ENCODE measurements at regions not wholly inside any gene's neighbourhood (a gene's known extent, or its start where the extent isn't known, plus 50 kb on each side); places are given as distances from the start of the nearest gene placed in this dataset.

DNA sequence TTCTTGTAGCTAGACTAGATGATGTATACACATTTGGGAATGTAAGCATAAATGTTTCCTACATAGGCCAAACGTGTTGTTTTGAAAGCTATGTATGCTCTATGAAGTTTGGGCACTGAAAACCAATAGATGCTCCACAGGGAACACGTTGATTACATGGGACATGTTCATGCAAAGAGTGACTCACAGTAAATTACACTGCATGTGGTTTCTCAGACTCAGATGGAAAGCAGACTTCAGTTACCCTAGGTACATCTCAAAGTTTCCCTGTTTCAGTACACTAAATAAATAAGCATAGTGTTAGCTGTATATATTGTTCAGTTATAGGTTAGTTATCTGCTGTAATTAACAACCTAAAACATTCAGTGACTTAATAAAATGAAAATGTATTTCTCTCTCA lies 301.9 kb upstream of the RUNX1 start:
- Histone ChIP-seq H3K36me3 (ENCODE audit: control insufficient read depth, insufficient read depth, low read length, severe bottlenecking) (no peaks in the 10 kb centered on the region), H3K9ac (ENCODE audit: low read length) (no peak overlapping the region), H3K9me3 (ENCODE audit: control insufficient read depth, low read length) (no peaks in the 10 kb centered on the region), H3K27me3 (replicated peaks; ENCODE audit: control insufficient read depth, insufficient read depth, low read length) (no peaks in the 10 kb centered on the region), H3K4me3 (ENCODE audit: low read length) (no peak overlapping the region), H3K4me1 (ENCODE audit: control insufficient read depth, insufficient read depth, low read length) (peaks cover 22% of the 10 kb centered on the region)
- DNase-seq (ENCODE audit: low read depth), result peak; percentile 51

DNA sequence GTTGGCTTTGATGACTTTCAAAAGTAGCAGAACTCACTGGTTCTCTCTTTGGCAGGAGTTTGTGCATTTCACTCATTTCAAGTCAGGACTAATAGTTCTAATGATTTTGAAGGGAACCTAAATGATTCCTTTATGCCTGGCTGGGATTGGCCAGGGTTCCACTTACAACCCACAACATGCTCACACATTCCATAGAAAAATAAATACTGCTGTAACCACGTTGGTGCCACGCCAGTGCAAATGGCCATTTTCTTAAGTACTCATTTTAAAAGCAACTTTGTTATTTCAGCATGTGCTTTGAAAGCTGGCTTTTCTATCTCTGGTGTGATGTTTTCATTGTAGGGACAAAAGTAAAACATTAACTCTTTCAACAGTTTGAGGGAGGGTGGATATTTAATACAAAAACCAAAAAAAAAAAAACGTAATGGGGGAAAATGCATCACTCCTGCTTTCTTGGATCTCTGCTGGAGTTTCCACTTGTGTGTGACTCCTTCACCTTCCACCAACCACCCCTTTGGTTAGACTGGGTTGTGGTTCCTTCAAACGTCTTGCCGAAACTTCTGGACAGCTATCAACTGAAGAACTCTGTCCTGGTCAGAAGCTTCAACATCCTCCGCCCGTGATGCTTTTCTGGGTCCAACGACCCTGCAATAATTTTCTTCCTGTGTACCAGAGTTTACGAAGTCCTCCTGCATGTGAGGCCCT lies 300.4 kb upstream of the RUNX1 start:
- no peaks in the 10 kb centered on the region for H3K9me3 ChIP-seq (ENCODE audit: control insufficient read depth, low read length)
- H3K27me3 ChIP-seq (replicated peaks; ENCODE audit: control insufficient read depth, insufficient read depth, low read length), result no peaks in the 10 kb centered on the region
- no peaks in the 10 kb centered on the region for H3K36me3 ChIP-seq (ENCODE audit: control insufficient read depth, insufficient read depth, low read length, severe bottlenecking)
- H3K4me3 ChIP-seq (ENCODE audit: low read length), result no peak overlapping the region
- peak; percentile 51 for DNase-seq (ENCODE audit: low read depth)
- no peak overlapping the region for H3K9ac ChIP-seq (ENCODE audit: low read length)
- peaks cover 22% of the 10 kb centered on the region for H3K4me1 ChIP-seq (ENCODE audit: control insufficient read depth, insufficient read depth, low read length)

DNA sequence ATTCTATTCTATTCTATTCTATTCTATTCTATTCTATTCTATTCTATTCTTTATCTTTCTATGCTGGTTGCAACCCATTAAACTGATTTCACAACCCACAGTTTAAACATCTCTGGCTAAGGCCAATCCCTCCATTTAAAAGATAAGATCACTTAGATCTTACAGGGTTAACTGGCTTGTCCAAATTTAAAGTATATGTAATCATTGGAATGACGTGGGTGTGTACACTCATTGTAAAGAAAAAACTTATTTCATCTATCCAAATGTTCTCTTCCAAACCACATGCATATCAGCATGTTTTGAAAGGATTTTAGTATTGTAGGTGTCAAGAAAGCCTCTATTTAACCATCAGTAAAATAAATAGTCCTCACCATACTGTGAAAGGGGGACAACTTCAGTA lies 299.6 kb upstream of the RUNX1 start:
- DNase-seq (ENCODE audit: low read depth), result no peak
- no peak overlapping the region for H3K4me3 ChIP-seq (ENCODE audit: low read length)
- H3K27me3 ChIP-seq (replicated peaks; ENCODE audit: control insufficient read depth, insufficient read depth, low read length), result no peaks in the 10 kb centered on the region
- H3K36me3 ChIP-seq (ENCODE audit: control insufficient read depth, insufficient read depth, low read length, severe bottlenecking), result no peaks in the 10 kb centered on the region
- peaks cover 22% of the 10 kb centered on the region for H3K4me1 ChIP-seq (ENCODE audit: control insufficient read depth, insufficient read depth, low read length)
- H3K9ac ChIP-seq (ENCODE audit: low read length), result no peak overlapping the region
- no peaks in the 10 kb centered on the region for H3K9me3 ChIP-seq (ENCODE audit: control insufficient read depth, low read length)

DNA sequence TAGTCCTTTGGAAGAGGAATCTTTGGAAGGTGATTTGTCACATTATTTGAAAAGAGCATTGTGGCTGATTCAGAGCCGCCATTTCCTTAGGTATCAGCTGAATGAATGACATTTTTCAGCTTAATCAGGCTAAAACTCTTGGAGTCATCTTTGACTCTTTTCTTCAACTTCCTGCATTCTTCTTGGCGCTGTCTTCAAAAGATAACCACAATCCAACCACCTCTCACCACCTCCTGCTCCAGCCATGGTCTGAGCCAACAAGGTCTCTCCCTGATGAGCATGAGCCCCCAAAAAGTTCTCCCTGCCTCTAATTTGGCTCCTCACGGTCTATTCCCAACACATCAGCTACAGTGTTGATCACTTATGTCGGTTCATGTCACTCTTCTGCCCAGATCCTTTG lies 297.6 kb upstream of the RUNX1 start:
- Histone ChIP-seq H3K4me3 (ENCODE audit: low read length) (no peak overlapping the region), H3K9ac (ENCODE audit: low read length) (no peak overlapping the region), H3K4me1 (ENCODE audit: control insufficient read depth, insufficient read depth, low read length) (peaks cover 7% of the 10 kb centered on the region), H3K27me3 (replicated peaks; ENCODE audit: control insufficient read depth, insufficient read depth, low read length) (no peaks in the 10 kb centered on the region), H3K9me3 (ENCODE audit: control insufficient read depth, low read length) (no peaks in the 10 kb centered on the region), H3K36me3 (ENCODE audit: control insufficient read depth, insufficient read depth, low read length, severe bottlenecking) (no peaks in the 10 kb centered on the region)
- no peak for DNase-seq (ENCODE audit: low read depth)

DNA sequence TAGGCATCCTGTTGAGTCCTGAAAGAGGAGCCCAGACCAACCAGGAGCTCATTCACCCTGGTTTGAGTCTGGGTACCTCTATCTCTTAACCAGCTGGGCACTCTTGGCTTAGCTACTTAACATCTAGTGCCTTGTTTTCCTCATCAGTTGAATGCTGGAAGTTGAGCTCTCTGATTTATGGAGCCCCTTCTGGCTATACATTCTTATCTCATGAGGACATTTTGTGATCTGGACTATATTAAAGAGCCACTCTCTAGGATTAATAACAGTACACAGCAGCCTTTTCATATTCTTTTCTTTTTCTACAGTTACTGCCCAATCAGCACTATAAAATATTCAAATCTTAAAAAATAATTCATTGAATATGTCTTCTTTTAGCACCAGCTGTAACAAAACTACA lies 296.9 kb upstream of the RUNX1 start:
- Histone ChIP-seq H3K4me3 (ENCODE audit: low read length) (no peak overlapping the region), H3K9me3 (ENCODE audit: control insufficient read depth, low read length) (no peaks in the 10 kb centered on the region), H3K9ac (ENCODE audit: low read length) (no peak overlapping the region), H3K4me1 (ENCODE audit: control insufficient read depth, insufficient read depth, low read length) (no peaks in the 10 kb centered on the region), H3K27me3 (replicated peaks; ENCODE audit: control insufficient read depth, insufficient read depth, low read length) (no peaks in the 10 kb centered on the region), H3K36me3 (ENCODE audit: control insufficient read depth, insufficient read depth, low read length, severe bottlenecking) (no peaks in the 10 kb centered on the region)
- no peak for DNase-seq (ENCODE audit: low read depth)

DNA sequence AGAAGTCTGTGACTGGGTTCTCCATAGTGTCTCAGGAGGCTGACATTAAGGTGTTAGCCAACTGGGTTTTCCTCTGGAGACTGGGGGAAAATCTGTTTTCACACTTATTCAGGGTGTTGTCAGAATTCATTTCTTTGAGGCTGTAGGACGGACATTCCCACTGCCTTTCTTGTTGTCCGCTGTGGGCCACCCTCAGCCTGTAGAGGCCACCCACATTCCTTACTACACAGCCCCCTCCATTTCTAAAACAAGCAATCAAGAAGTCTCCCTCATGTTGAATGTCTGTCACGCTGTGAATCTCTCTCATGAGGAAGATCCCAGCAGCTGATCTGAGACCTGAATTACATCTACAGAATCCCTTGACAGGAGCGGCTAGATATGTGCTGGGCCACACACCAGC lies 295.5 kb upstream of the RUNX1 start:
- Histone ChIP-seq H3K4me1 (ENCODE audit: control insufficient read depth, insufficient read depth, low read length) (no peaks in the 10 kb centered on the region), H3K27me3 (replicated peaks; ENCODE audit: control insufficient read depth, insufficient read depth, low read length) (no peaks in the 10 kb centered on the region), H3K4me3 (ENCODE audit: low read length) (no peak overlapping the region), H3K36me3 (ENCODE audit: control insufficient read depth, insufficient read depth, low read length, severe bottlenecking) (no peaks in the 10 kb centered on the region), H3K9ac (ENCODE audit: low read length) (no peak overlapping the region), H3K9me3 (ENCODE audit: control insufficient read depth, low read length) (no peaks in the 10 kb centered on the region)
- DNase-seq (ENCODE audit: low read depth), result no peak

DNA sequence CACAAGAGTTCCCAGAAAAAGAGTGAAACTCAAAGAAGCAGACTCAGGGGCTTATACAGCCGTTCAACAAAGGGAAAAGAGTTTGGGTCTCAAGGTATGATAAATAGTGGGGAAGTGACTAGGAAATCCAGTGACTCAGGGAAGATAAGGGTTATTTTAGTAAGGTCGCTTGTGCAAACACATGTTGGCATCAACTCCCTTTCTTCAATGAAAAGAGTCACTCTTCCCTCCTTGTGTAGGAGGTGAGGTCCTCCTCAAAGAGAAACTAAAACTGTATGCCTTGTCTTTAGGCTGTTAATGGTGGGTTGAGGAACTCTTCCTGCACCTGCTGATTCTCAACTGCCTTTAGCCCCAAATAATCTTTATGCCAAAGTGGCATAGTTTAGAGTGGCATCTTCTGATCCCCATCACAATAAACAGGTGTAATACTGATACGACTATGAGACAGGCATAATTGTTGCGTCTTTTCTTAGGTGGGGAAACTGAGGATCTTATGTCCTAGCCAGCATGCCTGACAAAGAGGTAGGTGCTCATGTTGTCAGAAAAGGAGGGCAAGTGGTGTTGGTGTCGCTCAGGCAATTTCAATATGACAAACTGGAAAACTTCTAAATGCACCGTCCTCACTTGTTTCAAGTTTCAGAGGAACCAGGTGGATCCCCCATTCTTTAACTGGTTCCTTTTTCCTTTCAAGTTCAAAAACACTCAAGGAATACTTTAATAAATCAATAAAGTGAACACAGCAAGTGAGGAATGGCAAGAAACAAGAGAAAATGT lies 294.1 kb upstream of the RUNX1 start:
- H3K36me3 ChIP-seq (ENCODE audit: control insufficient read depth, insufficient read depth, low read length, severe bottlenecking), result no peaks in the 10 kb centered on the region

DNA sequence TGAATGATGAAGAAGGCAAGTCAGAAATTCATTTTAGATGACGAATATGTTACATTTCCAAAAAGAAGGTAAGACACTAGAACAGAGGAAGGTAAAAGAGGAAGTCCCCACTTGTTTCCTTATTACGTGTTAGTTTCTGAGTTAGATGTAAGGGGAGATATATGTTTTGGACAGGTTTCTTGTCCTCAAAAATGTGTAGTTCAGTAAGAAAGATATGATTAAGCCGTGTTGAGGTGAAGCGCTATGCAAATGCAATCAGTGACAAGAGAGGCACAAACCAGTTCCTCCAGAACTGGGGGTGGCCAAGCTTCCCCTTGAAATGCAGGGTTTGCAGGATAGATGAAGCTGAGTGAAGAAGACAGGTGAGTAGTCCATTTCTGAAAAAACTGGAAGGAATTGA lies 293.3 kb upstream of the RUNX1 start:
- Histone ChIP-seq H3K36me3 (ENCODE audit: control insufficient read depth, insufficient read depth, low read length, severe bottlenecking) (no peaks in the 10 kb centered on the region), H3K27me3 (replicated peaks; ENCODE audit: control insufficient read depth, insufficient read depth, low read length) (no peaks in the 10 kb centered on the region), H3K9me3 (ENCODE audit: control insufficient read depth, low read length) (no peaks in the 10 kb centered on the region), H3K4me3 (ENCODE audit: low read length) (no peak overlapping the region), H3K4me1 (ENCODE audit: control insufficient read depth, insufficient read depth, low read length) (peaks cover under 1% of the 10 kb centered on the region), H3K9ac (ENCODE audit: low read length) (no peak overlapping the region)
- no peak for DNase-seq (ENCODE audit: low read depth)

More for the DNA sequence above, 294.1 kb upstream of the RUNX1 start:
- Histone ChIP-seq H3K9ac (ENCODE audit: low read length) (no peak overlapping the region), H3K4me1 (ENCODE audit: control insufficient read depth, insufficient read depth, low read length) (no peaks in the 10 kb centered on the region), H3K9me3 (ENCODE audit: control insufficient read depth, low read length) (no peaks in the 10 kb centered on the region), H3K27me3 (replicated peaks; ENCODE audit: control insufficient read depth, insufficient read depth, low read length) (no peaks in the 10 kb centered on the region), H3K4me3 (ENCODE audit: low read length) (no peak overlapping the region)
- no peak for DNase-seq (ENCODE audit: low read depth)

DNA sequence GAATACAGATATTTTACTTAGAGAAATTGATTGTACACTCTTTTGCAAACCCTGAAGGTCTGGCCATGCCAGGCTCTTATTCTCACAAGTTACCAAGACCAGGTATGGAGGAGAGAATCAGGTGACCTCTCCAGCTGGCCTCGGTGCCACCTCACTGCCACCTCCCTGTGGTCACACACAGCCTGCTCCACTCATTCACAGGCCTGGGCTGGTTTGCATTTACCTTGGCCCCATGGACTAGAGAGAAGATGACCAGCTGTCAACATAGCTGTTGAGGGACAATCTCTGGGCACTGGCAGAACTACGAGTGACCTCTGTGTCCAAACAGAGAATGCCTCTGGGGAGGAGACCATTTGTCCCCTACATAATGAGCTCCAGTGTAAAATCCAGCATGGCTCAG lies 291.2 kb upstream of the RUNX1 start:
- Histone ChIP-seq H3K9me3 (ENCODE audit: control insufficient read depth, low read length) (no peaks in the 10 kb centered on the region), H3K9ac (ENCODE audit: low read length) (no peak overlapping the region), H3K36me3 (ENCODE audit: control insufficient read depth, insufficient read depth, low read length, severe bottlenecking) (no peaks in the 10 kb centered on the region), H3K4me1 (ENCODE audit: control insufficient read depth, insufficient read depth, low read length) (peaks cover 9% of the 10 kb centered on the region), H3K27me3 (replicated peaks; ENCODE audit: control insufficient read depth, insufficient read depth, low read length) (no peaks in the 10 kb centered on the region), H3K4me3 (ENCODE audit: low read length) (no peak overlapping the region)
- no peak for DNase-seq (ENCODE audit: low read depth)

DNA sequence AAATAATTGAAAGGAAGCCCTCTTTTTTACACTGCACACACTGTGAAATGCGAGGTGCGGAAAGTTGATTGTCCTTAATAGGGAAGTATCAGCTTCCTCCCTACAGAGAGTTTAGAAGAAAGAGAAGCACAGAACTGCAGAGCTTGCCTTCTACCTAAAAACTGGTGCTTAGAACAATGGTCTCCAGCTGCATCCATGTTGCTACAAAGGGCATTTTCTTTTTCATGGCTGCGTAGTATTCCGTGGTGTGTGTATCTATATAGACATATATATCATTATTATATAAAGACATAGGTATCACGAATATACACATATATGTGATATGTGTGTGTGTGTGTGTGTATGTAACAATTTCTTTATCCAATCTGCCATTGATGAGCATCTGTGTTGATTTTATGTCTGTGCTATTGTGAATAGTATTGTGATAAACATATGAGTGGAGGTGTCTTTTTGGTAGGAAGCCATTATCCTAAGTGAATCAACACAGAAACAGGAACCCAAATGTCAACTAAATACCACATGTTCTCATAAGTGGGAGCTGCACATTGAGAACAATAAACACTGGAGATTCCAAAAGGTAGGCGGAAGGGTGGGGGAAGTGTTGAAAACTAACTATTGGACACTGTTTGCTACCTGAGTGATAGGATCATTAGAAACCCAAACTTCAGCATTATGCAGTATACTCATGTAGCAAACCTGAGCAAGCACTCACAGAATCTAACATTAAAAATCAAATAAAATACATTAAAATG lies 290.0 kb upstream of the RUNX1 start:
- H3K27me3 ChIP-seq (replicated peaks; ENCODE audit: control insufficient read depth, insufficient read depth, low read length), result no peaks in the 10 kb centered on the region
- DNase-seq (ENCODE audit: low read depth), result no peak
- H3K9me3 ChIP-seq (ENCODE audit: control insufficient read depth, low read length), result no peaks in the 10 kb centered on the region
- peaks cover 10% of the 10 kb centered on the region for H3K4me1 ChIP-seq (ENCODE audit: control insufficient read depth, insufficient read depth, low read length)
- H3K36me3 ChIP-seq (ENCODE audit: control insufficient read depth, insufficient read depth, low read length, severe bottlenecking), result no peaks in the 10 kb centered on the region
- H3K9ac ChIP-seq (ENCODE audit: low read length), result no peak overlapping the region
- H3K4me3 ChIP-seq (ENCODE audit: low read length), result no peak overlapping the region

DNA sequence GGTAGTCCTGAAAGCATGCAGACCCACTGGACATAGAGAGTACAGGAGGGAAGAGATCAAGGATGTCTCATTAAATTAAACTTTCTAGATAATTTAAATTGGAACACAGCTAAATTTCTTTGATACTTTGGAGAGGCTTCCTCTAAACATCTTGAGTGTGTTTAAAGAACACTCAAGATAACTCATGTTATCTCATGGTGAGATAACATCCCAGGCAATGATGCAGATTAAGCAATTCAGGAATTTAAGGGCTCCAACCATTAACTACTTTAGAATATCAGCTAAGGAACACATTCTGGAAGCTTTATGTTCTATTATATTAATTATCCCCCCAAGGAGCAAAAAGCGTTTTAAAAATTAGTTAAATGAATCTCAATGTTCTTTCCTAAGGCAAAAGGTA lies 289.2 kb upstream of the RUNX1 start:
- Histone ChIP-seq H3K4me3 (ENCODE audit: low read length) (no peak overlapping the region), H3K27me3 (replicated peaks; ENCODE audit: control insufficient read depth, insufficient read depth, low read length) (no peaks in the 10 kb centered on the region), H3K4me1 (ENCODE audit: control insufficient read depth, insufficient read depth, low read length) (peaks cover 15% of the 10 kb centered on the region), H3K9me3 (ENCODE audit: control insufficient read depth, low read length) (no peaks in the 10 kb centered on the region), H3K36me3 (ENCODE audit: control insufficient read depth, insufficient read depth, low read length, severe bottlenecking) (no peaks in the 10 kb centered on the region), H3K9ac (ENCODE audit: low read length) (no peak overlapping the region)
- no peak for DNase-seq (ENCODE audit: low read depth)
